ENCODE measurements at regions not wholly inside any gene's neighbourhood (a gene's known extent, or its start where the extent isn't known, plus 50 kb on each side); places are given as distances from the start of the nearest gene placed in this dataset.
"Not testable (repeated sequence)": the region's sequence is repeated elsewhere in the genome, so short reads cannot be mapped to it uniquely, and the experiment has no call there.

DNA sequence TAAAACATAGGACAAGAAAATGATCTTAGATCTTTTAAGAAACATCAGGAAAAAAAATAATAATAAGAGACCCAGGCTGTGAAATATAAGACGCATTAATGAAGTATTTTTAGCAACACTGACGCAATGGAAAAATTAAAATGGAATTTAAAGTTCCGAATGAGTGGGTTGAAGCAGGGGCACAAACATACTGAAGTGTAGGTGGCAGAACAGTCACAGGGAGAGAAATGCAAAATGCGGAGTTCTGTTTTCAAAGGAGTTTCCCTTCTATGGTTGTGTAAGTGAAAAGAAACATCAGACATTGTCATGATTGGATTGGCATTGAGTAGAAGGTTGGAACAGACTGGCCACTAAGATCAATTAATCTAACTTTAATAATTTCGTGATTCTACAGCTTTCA lies 159.8 kb downstream of the CYSLTR2 start:
- in situ Hi-C loops (cut with MboI; ENCODE audit: low sequenced_read_pairs, unreplicated experiment): no loop called here
- TF ChIP-seq, protein P1, sequence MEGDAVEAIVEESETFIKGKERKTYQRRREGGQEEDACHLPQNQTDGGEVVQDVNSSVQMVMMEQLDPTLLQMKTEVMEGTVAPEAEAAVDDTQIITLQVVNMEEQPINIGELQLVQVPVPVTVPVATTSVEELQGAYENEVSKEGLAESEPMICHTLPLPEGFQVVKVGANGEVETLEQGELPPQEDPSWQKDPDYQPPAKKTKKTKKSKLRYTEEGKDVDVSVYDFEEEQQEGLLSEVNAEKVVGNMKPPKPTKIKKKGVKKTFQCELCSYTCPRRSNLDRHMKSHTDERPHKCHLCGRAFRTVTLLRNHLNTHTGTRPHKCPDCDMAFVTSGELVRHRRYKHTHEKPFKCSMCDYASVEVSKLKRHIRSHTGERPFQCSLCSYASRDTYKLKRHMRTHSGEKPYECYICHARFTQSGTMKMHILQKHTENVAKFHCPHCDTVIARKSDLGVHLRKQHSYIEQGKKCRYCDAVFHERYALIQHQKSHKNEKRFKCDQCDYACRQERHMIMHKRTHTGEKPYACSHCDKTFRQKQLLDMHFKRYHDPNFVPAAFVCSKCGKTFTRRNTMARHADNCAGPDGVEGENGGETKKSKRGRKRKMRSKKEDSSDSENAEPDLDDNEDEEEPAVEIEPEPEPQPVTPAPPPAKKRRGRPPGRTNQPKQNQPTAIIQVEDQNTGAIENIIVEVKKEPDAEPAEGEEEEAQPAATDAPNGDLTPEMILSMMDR (IDR thresholded peaks at IDR 0.05; ENCODE audit: borderline replicate concordance, control extremely low read depth, extremely low read depth, insufficient read depth, missing control alignments): no peak
- DNase-seq (ENCODE audit: low spot score): no peak

- DNase-seq (ENCODE audit: low spot score): no peak
- in situ Hi-C loops (cut with MboI; ENCODE audit: low sequenced_read_pairs, unreplicated experiment): no loop called here
- TF ChIP-seq, protein P1 (IDR thresholded peaks at IDR 0.05; ENCODE audit: borderline replicate concordance, control extremely low read depth, extremely low read depth, insufficient read depth, missing control alignments): no peak
These were observed 159.0 kb upstream of the FNDC3A start for GRCh38 chr13:48816700-48817099.

- DNase-seq (ENCODE audit: low spot score): no peak
- in situ Hi-C loops (cut with MboI; ENCODE audit: low sequenced_read_pairs, unreplicated experiment): no loop called here
- TF ChIP-seq, protein P1 (IDR thresholded peaks at IDR 0.05; ENCODE audit: borderline replicate concordance, control extremely low read depth, extremely low read depth, insufficient read depth, missing control alignments): no peak
These were observed 158.4 kb upstream of the FNDC3A start for GRCh38 chr13:48817166-48817802.

- no peak for DNase-seq (ENCODE audit: low spot score)
- TF ChIP-seq, protein P1 (IDR thresholded peaks at IDR 0.05; ENCODE audit: borderline replicate concordance, control extremely low read depth, extremely low read depth, insufficient read depth, missing control alignments): no peak
- in situ Hi-C loops (cut with MboI; ENCODE audit: low sequenced_read_pairs, unreplicated experiment): no loop called here
These were observed 157.0 kb upstream of the FNDC3A start for GRCh38 chr13:48818495-48819356.

GRCh38 chr13:48819376-48819775 lies 156.3 kb upstream of the FNDC3A start:
- no peak for DNase-seq (ENCODE audit: low spot score)
- in situ Hi-C loops (cut with MboI; ENCODE audit: low sequenced_read_pairs, unreplicated experiment): no loop called here
- TF ChIP-seq, protein P1 (IDR thresholded peaks at IDR 0.05; ENCODE audit: borderline replicate concordance, control extremely low read depth, extremely low read depth, insufficient read depth, missing control alignments): no peak

- in situ Hi-C loops (cut with MboI; ENCODE audit: low sequenced_read_pairs, unreplicated experiment): no loop called here
- DNase-seq (ENCODE audit: low spot score): no peak
- TF ChIP-seq, protein P1 (IDR thresholded peaks at IDR 0.05; ENCODE audit: borderline replicate concordance, control extremely low read depth, extremely low read depth, insufficient read depth, missing control alignments): no peak
These were observed 155.8 kb upstream of the FNDC3A start for GRCh38 chr13:48819899-48820298.

DNA sequence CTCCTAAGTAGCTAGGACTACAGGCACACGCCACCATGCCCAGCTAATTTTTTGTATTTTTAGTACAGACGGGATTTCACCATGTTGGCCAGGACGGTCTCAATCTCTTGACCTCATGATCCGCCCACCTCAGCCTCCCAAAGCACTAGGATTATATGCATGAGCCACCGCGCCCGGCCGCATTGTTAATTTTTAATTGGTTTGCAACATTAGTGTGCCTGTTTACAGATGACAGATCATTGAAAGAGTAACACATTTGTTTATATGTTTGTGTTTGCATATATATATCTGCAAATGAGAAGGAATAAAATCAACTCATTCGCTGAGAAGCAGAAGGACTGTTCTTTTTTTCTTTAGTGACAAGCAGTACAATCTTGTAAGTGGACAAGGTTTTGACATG lies 152.2 kb upstream of the FNDC3A start:
- DNase-seq (ENCODE audit: low spot score); in situ Hi-C loops (cut with MboI; ENCODE audit: low sequenced_read_pairs, unreplicated experiment): not testable (repeated sequence)

All from GM13976 (cell line).